Tibial artery (tissue), 4 donors: ENCODE measurements at regions not wholly inside any gene's neighbourhood (a gene's known extent, or its start where the extent isn't known, plus 50 kb on each side); places are given as distances from the start of the nearest gene placed in this dataset.

Experiments used
- DNase-seq, 2 donors: peaks; one replicate each; pipeline ENCODE4 v3.0.0-alpha.2; 2019
- H3K27ac ChIP-seq, 2 donors: fragments of 200-600 bp; sonication (generic) in 1 of 2; 1 replicate in 1 of 2; 2 replicates in 1 of 2; pipeline ENCODE4 v1.5.1; 2018 to 2019; ENCODE audit warnings: mild to moderate bottlenecking in 1 of 2
- H3K27me3 ChIP-seq, 2 donors: fragments of 200-600 bp; sonication (generic) in 1 of 2; one replicate each; pipeline versions ENCODE4 v1.5.1 to v1.6.0; 2016 to 2019
- H3K36me3 ChIP-seq, 3 donors: fragments of 200-600 bp; sonication (generic) in 2 of 3; one replicate each; pipeline ENCODE4 v1.5.1; 2016 to 2019; ENCODE audit warnings: mild to moderate bottlenecking in 2 of 3
- H3K4me1 ChIP-seq, 4 donors: fragments of 200-600 bp; sonication (generic) in 2 of 4; 1 replicate in 3 of 4; 2 replicates in 1 of 4; pipeline ENCODE4 v1.5.1; 2016 to 2019
- H3K4me3 ChIP-seq, 2 donors: fragments of 200-600 bp; sonication (generic) in 1 of 2; 1 replicate in 1 of 2; 2 replicates in 1 of 2; pipeline ENCODE4 v1.5.1; 2018 to 2019; ENCODE audit warnings: mild to moderate bottlenecking in 2 of 2
- H3K9me3 ChIP-seq, 3 donors: fragments of 200-600 bp; sonication (generic) in 1 of 3; one replicate each; pipeline ENCODE4 v1.5.1; 2016 to 2019
- CTCF ChIP-seq, 2 experiments: fragments of 200-600 bp in 1 of 2; fragments of 450-650 bp in 1 of 2; IDR thresholded peaks; one replicate each; pipeline ENCODE4 v1.5.1; 2017 to 2019; ENCODE audit warnings: antibody characterized with exemption in 2 of 2, mild to moderate bottlenecking in 1 of 2, moderate library complexity in 1 of 2
- intact Hi-C: fragments of 100-400 bp; cut with DNase I; formaldehyde crosslinking; loops from one replicate; pipeline ENCODE4 v1.15.0; 2023; ENCODE audit warnings: low total_unique reads

GRCh38 chr7:81877890-81878289, 108.0 kb upstream of the HGF start:
- TF ChIP-seq CTCF (IDR thresholded peaks at IDR 0.05): no peak
- H3K4me3 ChIP-seq: no peak overlapping the region
- intact Hi-C loops: no loop called here
- H3K9me3 ChIP-seq: no peaks in the 10 kb centered on the region
- H3K27ac ChIP-seq: no peak overlapping the region
- H3K27me3 ChIP-seq: no peaks in the 10 kb centered on the region
- H3K36me3 ChIP-seq: no peaks in the 10 kb centered on the region
- H3K4me1 ChIP-seq: no peaks in the 10 kb centered on the region
- no peak for DNase-seq

GRCh38 chr7:81873559-81873958, 103.7 kb upstream of the HGF start:
- H3K27me3 ChIP-seq: no peaks in the 10 kb centered on the region
- no peak overlapping the region for H3K4me3 ChIP-seq
- no peaks in the 10 kb centered on the region for H3K36me3 ChIP-seq
- H3K27ac ChIP-seq: no peak overlapping the region
- no peaks in the 10 kb centered on the region for H3K4me1 ChIP-seq
- intact Hi-C loops: no loop called here
- DNase-seq: no peak
- no peaks in the 10 kb centered on the region for H3K9me3 ChIP-seq
- no peak for TF ChIP-seq CTCF (IDR thresholded peaks at IDR 0.05)

GRCh38 chr7:81871606-81872265, 101.9 kb upstream of the HGF start:
- no peak for DNase-seq

GRCh38 chr7:81870608-81871007, 100.8 kb upstream of the HGF start:
- intact Hi-C loops: no loop called here
- no peak overlapping the region for H3K4me3 ChIP-seq

More at GRCh38 chr7:81871606-81872265, 101.9 kb upstream of the HGF start:
- intact Hi-C loops: no loop called here
- no peak for TF ChIP-seq CTCF (IDR thresholded peaks at IDR 0.05)
- Histone ChIP-seq H3K27ac (no peak overlapping the region), H3K4me1 (no peaks in the 10 kb centered on the region), H3K9me3 (no peaks in the 10 kb centered on the region), H3K36me3 (no peaks in the 10 kb centered on the region), H3K27me3 (no peaks in the 10 kb centered on the region), H3K4me3 (no peak overlapping the region)

GRCh38 chr7:81869670-81870069, 99.8 kb upstream of the HGF start:
- TF ChIP-seq CTCF (IDR thresholded peaks at IDR 0.05): no peak
- Histone ChIP-seq H3K36me3 (no peaks in the 10 kb centered on the region), H3K27me3 (no peaks in the 10 kb centered on the region), H3K4me1 (no peaks in the 10 kb centered on the region), H3K4me3 (no peak overlapping the region), H3K9me3 (no peaks in the 10 kb centered on the region), H3K27ac (no peak overlapping the region)
- intact Hi-C loops: no loop called here
- no peak for DNase-seq

More at GRCh38 chr7:81870608-81871007, 100.8 kb upstream of the HGF start:
- H3K9me3 ChIP-seq: no peaks in the 10 kb centered on the region
- no peak overlapping the region for H3K27ac ChIP-seq
- H3K4me1 ChIP-seq: no peaks in the 10 kb centered on the region
- no peaks in the 10 kb centered on the region for H3K27me3 ChIP-seq
- DNase-seq: no peak
- H3K36me3 ChIP-seq: no peaks in the 10 kb centered on the region
- TF ChIP-seq CTCF (IDR thresholded peaks at IDR 0.05): no peak

GRCh38 chr7:81865754-81866153, 95.9 kb upstream of the HGF start:
- no peaks in the 10 kb centered on the region for H3K4me1 ChIP-seq
- TF ChIP-seq CTCF (IDR thresholded peaks at IDR 0.05): no peak
- DNase-seq: no peak
- H3K27ac ChIP-seq: no peak overlapping the region
- intact Hi-C loops: no loop called here
- no peaks in the 10 kb centered on the region for H3K9me3 ChIP-seq
- no peaks in the 10 kb centered on the region for H3K27me3 ChIP-seq
- no peak overlapping the region for H3K4me3 ChIP-seq
- H3K36me3 ChIP-seq: no peaks in the 10 kb centered on the region
